ENCODE measurements at regions not wholly inside any gene's neighbourhood (a gene's known extent, or its start where the extent isn't known, plus 50 kb on each side); places are given as distances from the start of the nearest gene placed in this dataset.

DNA sequence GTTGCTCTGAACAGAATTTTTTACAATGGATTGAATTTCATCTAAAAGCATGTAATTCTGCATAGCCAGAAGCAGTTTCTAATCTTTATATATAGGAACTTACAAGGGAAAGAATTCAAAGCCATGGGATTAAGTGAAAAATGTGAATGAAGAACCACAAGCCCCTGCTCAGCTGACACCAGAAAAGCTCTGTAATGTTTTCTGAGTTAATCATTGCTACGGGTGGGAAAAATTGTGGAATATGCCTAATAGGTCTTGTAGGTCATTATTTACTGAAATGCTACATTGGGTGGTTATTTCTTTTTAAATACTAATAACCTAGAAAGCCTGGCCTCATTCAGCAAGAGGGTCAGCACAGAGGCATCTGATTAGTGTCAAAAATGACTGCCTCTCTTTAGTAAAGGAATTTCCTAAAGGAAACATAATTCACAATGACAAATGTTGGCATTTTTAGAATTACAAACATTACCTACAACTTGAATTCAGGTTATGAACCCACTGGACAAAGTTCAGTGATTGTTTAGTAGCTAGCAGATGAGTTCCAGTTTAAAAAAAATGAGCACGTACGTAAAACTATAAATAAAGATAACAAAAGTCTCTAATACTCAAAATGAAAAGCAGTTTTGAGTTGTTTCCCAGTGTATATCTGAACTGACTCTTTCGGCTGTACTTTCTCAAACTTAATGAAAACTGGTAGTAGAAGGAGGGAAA lies 75.3 kb downstream of the BMP4 start:
- TF ChIP-seq, protein P1, sequence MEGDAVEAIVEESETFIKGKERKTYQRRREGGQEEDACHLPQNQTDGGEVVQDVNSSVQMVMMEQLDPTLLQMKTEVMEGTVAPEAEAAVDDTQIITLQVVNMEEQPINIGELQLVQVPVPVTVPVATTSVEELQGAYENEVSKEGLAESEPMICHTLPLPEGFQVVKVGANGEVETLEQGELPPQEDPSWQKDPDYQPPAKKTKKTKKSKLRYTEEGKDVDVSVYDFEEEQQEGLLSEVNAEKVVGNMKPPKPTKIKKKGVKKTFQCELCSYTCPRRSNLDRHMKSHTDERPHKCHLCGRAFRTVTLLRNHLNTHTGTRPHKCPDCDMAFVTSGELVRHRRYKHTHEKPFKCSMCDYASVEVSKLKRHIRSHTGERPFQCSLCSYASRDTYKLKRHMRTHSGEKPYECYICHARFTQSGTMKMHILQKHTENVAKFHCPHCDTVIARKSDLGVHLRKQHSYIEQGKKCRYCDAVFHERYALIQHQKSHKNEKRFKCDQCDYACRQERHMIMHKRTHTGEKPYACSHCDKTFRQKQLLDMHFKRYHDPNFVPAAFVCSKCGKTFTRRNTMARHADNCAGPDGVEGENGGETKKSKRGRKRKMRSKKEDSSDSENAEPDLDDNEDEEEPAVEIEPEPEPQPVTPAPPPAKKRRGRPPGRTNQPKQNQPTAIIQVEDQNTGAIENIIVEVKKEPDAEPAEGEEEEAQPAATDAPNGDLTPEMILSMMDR (conservative IDR thresholded peaks at IDR 0.05), result no peak

DNA sequence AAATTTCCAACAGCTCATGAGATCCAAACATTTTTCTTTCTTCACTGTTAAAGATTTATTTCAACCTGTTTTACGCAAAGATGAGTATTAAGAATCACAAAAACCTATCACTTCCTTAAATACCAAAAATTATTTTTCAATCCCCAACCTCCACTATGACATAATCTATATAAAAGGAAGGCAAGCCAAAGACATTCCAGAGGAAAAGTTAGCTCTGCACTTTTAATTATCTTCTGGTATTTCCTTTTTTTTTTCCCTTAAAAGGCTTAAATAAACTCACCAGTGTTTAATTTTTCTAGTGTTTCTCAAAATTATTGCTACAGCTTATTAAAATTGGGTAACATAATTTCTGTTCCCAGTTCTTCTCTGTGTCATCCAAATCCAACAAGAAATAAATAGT lies 75.9 kb downstream of the BMP4 start:
- no peak for DNase-seq (ENCODE audit: extremely low spot score, unreplicated experiment)
- Mint-ChIP-seq H3K36me3 (no peaks in the 10 kb centered on the region), H3K9me3 (peaks cover 6% of the 10 kb centered on the region), H3K27me3 (no peaks in the 10 kb centered on the region), H3K27ac (no peak overlapping the region), H3K4me1 (ENCODE audit: unreplicated experiment) (peaks cover 40% of the 10 kb centered on the region), H3K4me3 (peak overlapping the region; percentile 31)
- TF ChIP-seq, protein P1 (conservative IDR thresholded peaks at IDR 0.05), result no peak

More for the DNA sequence above, 75.3 kb downstream of the BMP4 start:
- DNase-seq (ENCODE audit: extremely low spot score, unreplicated experiment), result no peak
- Mint-ChIP-seq H3K4me1 (ENCODE audit: unreplicated experiment) (peaks cover 40% of the 10 kb centered on the region), H3K4me3 (peak overlapping the region; percentile 31), H3K36me3 (no peaks in the 10 kb centered on the region), H3K27me3 (no peaks in the 10 kb centered on the region), H3K9me3 (peaks cover 6% of the 10 kb centered on the region), H3K27ac (no peak overlapping the region)

DNA sequence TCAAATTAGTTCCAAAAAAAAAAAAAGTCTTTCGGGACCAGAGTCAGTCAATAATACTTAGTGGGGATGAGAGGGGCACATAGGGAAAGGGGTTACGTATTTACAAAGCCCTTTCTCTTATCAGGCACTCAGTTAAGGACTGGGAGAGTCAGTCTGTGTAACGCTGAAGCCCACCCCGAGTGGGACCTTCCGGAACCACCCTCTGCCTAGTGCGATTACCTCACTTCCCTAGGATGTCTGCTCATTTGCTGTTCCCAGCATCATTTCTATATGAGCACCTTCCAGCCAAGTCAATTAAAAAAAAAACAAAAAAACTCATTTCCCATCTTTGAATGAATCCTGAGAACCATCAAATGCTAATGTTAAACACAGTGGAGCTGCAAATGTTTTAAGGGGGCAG lies 76.9 kb downstream of the BMP4 start:
- no peaks in the 10 kb centered on the region for H3K27me3 Mint-ChIP-seq
- no peaks in the 10 kb centered on the region for H3K36me3 Mint-ChIP-seq
- peaks cover 31% of the 10 kb centered on the region for H3K4me1 Mint-ChIP-seq (ENCODE audit: unreplicated experiment)
- no peak for DNase-seq (ENCODE audit: extremely low spot score, unreplicated experiment)
- H3K9me3 Mint-ChIP-seq, result peaks cover 6% of the 10 kb centered on the region
- no peak overlapping the region for H3K27ac Mint-ChIP-seq
- TF ChIP-seq, protein P1 (conservative IDR thresholded peaks at IDR 0.05), result no peak
- H3K4me3 Mint-ChIP-seq, result no peak overlapping the region

DNA sequence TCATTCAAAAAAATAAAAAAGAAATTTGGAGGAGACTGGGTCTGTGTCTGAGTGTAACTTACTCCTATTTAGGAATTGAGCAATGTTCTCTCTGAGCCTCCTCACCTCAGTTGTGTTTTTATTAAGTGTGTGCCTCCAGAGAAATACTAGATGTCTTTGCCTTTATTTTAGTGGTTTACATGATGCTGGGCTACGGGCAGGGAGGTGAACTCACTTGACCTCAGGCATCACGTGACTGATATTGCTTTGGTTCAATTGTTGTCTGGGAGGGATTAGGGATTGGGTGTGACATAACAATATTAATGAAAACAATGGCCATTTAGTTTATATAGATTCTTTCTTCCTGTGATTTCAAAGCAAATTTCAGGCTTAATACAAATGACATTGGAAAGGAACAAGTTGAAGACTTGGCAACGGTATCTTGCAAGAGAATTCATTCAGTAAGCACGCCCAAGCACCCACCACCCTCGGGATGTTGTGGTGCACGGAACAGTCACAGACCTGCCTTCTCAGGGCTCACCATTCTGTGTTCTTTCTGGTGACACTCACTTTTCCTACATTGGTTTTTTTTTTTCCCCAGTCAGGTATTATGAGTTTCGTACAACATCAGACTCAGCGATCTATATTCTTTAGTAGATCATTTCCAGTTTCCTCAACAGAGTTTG lies 77.5 kb downstream of the BMP4 start:
- Mint-ChIP-seq H3K27me3 (no peaks in the 10 kb centered on the region), H3K9me3 (peaks cover 6% of the 10 kb centered on the region), H3K4me3 (no peak overlapping the region), H3K27ac (no peak overlapping the region), H3K36me3 (no peaks in the 10 kb centered on the region), H3K4me1 (ENCODE audit: unreplicated experiment) (peaks cover 31% of the 10 kb centered on the region)
- no peak for DNase-seq (ENCODE audit: extremely low spot score, unreplicated experiment)
- TF ChIP-seq, protein P1 (conservative IDR thresholded peaks at IDR 0.05), result no peak

DNA sequence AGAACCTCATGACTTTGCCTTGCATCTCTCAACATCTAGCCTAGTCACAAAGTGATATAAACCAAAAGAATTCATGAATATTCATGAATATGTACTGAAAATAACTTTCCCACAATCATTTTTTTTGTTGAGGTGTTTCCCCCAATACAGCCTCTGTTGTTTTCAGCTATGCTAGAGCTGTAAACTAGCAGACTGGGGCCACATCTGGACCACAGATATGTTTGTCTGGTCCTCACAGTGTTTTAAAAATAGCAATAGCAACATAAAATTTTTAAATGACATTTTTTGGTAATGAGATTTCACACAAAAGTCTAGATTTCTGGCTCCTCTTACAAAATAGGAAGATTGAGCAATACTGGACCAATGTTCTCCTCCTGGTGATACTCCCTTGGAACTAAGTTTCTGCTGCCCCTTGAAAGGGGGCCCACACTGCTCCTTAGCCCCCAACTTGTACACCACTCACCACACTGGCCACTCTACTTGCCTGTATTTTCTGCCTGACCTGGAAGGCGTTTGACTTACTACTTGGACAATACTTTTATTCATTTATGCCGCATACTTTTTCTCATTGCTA lies 81.2 kb downstream of the BMP4 start:
- TF ChIP-seq, protein P1 (conservative IDR thresholded peaks at IDR 0.05), result no peak

More for the DNA sequence above, 81.2 kb downstream of the BMP4 start:
- Mint-ChIP-seq H3K4me1 (ENCODE audit: unreplicated experiment) (peaks cover 25% of the 10 kb centered on the region), H3K36me3 (no peaks in the 10 kb centered on the region), H3K27ac (no peak overlapping the region), H3K9me3 (peaks cover 6% of the 10 kb centered on the region), H3K4me3 (no peak overlapping the region), H3K27me3 (no peaks in the 10 kb centered on the region)
- no peak for DNase-seq (ENCODE audit: extremely low spot score, unreplicated experiment)
